GM12865 (cell line): ENCODE measurements at regions not wholly inside any gene's neighbourhood (a gene's known extent, or its start where the extent isn't known, plus 50 kb on each side); places are given as distances from the start of the nearest gene placed in this dataset.

Source experiments
- DNase-seq: peaks from one replicate; pipeline ENCODE4 v3.0.0; 2010; ENCODE audit warnings: low read depth
- H3K4me3 ChIP-seq: 2 replicates; pipeline ENCODE4 v1.5.1; 2011; ENCODE audit warnings: mild to moderate bottlenecking, low read depth, low read length, control low read depth
- TF ChIP-seq, protein P1 (sequence below): IDR thresholded peaks from 2 replicates; pipeline ENCODE4 v1.5.1; 2011; ENCODE audit warnings: low read length, control low read depth, low read depth, inconsistent platforms; ENCODE audit not compliant: insufficient read depth; ENCODE audit errors: missing control alignments

DNA sequence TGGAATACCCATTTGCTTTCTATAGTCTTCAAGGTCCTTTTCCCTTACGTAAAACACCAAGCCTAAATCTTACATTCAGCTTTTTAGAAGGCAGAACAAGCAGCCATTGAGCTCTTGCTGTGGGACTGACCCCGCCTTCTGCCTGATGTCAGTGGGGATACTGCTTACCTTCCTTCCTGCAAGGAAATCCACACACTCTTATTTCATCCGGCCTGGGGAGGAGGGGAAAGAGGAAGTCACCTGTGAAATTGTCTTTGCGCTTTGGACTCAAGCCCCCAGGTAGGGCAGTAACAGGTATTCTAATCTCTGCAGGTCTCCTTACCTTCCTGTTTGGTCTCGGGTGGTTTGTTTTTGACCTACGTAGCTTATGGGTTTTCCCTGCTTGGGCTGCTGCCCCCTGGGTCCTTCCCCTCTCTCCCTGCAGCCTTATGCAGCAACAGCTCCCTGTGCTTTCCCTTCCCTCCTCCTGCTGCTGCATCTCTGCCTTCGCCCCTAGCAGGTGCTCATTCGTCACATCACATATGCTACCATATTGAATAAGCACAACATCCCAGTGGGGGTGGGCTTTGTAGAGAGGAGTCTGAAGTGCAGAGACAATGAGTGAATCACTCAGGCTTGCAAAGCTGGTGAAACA lies 402.5 kb upstream of the TRIB2 start:
- no peak for DNase-seq
- no peak overlapping the region for H3K4me3 ChIP-seq
- TF ChIP-seq, protein P1, sequence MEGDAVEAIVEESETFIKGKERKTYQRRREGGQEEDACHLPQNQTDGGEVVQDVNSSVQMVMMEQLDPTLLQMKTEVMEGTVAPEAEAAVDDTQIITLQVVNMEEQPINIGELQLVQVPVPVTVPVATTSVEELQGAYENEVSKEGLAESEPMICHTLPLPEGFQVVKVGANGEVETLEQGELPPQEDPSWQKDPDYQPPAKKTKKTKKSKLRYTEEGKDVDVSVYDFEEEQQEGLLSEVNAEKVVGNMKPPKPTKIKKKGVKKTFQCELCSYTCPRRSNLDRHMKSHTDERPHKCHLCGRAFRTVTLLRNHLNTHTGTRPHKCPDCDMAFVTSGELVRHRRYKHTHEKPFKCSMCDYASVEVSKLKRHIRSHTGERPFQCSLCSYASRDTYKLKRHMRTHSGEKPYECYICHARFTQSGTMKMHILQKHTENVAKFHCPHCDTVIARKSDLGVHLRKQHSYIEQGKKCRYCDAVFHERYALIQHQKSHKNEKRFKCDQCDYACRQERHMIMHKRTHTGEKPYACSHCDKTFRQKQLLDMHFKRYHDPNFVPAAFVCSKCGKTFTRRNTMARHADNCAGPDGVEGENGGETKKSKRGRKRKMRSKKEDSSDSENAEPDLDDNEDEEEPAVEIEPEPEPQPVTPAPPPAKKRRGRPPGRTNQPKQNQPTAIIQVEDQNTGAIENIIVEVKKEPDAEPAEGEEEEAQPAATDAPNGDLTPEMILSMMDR, result no peak

DNA sequence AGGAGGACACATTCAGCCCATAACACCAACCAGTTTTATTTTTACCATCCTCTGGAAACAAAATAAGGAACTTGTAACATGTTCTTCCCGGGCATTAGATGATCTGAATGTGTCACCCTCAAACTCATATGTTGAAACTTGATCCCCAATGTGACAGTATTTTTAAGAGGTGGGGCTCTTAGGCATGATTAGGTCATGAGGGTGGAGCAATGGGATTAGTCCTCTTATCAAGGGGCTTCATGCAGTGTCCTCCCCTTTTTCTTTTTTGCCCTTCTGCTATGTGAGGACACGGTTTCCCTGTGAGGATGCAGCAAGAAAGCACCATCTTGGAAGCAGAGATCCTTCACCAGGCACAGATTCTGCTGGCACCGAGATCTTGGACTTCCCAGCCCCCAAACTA lies 401.5 kb upstream of the TRIB2 start:
- TF ChIP-seq, protein P1, result no peak
- H3K4me3 ChIP-seq, result no peak overlapping the region
- DNase-seq, result no peak

DNA sequence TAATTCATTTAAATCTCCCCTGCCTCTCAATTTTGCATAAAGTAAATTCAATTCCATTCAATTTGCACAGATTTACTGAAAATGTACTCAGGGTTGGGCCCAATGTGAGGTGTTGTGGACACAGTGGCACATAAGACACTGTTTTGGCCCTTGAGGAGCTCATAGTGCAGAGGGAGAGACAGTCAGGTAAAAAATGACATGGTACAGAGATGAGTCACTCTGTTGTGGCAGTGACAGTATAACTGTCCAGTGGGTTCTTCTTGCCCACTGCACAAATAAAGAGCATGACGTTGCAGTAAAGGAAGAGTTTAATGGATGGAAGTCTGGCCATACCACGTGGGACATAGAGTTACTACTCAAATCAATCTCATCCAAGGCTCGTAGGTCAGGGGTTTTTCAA lies 400.3 kb upstream of the TRIB2 start:
- DNase-seq, result no peak
- TF ChIP-seq, protein P1, result no peak
- no peak overlapping the region for H3K4me3 ChIP-seq

DNA sequence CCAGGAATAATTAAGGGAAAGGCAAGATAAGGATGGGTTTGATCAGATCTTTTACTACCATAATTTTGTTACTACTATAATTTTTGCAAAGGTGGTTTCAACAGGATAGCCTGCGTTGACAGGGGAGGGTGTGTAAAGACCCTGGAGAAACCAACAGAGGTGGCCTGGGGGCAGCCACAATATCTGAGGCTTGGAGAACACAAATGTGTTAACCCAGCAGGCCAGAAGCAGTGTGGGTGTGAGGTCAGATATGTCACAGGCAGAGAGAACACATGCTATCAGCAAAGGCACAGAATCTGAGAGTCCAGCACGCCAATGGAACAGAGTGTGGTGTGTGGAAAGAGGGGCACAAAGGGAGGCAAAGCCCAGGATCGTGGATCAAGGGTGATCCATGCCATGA lies 399.4 kb upstream of the TRIB2 start:
- TF ChIP-seq, protein P1, result no peak
- DNase-seq, result no peak
- no peak overlapping the region for H3K4me3 ChIP-seq

DNA sequence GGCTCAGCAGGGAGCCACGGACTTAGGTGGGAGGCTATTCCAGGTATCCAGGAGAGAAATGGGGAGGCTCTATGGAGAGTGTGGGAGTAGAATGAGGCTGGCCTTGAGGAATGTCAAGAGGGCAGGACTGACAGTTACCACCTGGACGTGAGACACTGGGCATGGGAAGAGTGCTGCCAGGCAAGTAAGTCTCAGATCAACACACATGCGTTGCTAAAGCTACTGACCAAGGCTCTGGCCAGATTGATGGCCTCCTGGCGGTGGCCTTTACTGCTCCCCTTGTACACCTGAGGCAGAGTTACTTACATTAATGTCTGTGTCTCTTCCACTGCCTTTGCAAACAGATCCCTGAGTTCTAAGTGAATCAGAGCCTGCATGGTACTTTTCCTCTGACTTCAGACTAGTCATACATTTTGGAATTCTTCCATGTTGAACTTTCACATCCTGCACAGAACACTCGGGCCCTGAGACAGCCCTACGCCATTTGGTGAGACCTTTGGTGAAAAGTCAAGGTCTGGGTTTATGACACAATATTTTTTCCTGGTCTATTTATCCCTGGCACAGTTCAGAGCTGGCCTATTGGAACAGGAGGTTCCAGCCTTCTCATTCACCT lies 398.8 kb upstream of the TRIB2 start:
- no peak overlapping the region for H3K4me3 ChIP-seq

DNA sequence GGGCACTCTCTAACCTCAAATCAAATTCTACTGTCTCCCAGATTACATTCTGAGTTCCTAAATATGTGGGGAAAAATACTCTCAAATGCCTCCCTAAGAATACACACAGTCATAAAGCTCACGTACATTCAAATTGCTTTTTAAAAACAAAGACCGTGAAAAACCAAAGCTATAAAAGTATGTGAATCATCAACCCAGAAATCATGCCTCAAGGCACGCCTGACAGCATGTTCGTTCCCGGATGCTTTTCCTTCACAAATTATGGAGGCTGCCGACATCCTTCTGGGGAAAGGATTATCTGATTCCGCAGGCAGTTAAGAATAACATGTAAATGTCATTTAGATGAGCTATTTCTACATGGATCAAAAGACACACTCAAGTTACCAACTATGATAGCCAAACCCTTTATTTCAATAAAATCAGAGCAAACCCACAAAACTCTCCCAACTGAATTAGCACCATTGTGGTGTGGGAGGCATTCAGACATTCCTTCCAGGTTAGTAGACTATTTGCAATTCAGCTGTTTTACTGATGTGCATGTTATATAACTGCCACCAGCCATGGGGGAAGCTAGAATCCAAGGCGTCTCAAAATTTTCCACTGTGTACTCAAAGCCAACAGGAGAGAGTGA lies 398.2 kb upstream of the TRIB2 start:
- TF ChIP-seq, protein P1, result no peak
- no peak overlapping the region for H3K4me3 ChIP-seq
- no peak for DNase-seq

More for the DNA sequence above, 398.8 kb upstream of the TRIB2 start:
- DNase-seq, result no peak
- TF ChIP-seq, protein P1, result no peak
